H1 (cell line): ENCODE measurements at regions not wholly inside any gene's neighbourhood (a gene's known extent, or its start where the extent isn't known, plus 50 kb on each side); places are given as distances from the start of the nearest gene placed in this dataset.
A peak's percentile ranks its signal among the peaks of the same experiment; 100 is the strongest.

ENCODE experiments used
- CTCF ChIA-PET: fragments of 300-600 bp; sonication (Branson Sonifier 250); formaldehyde crosslinking; loops from one replicate; lab custom pipeline; 2021; ENCODE audit not compliant: partially characterized antibody; lab: Charles Lee
- POLR2A ChIA-PET: fragments of 300-600 bp; sonication (Branson Sonifier 250); formaldehyde crosslinking; loops from one replicate; lab custom pipeline; 2021; ENCODE audit warnings: inconsistent platforms; ENCODE audit not compliant: partially characterized antibody; lab: Charles Lee
- DNase-seq, 2 experiments: peaks; one replicate each; pipeline versions ENCODE4 v3.0.0 to v3.0.0-alpha.2; 2010 to 2022; ENCODE audit warnings: low spot score in 2 of 2, low read depth in 1 of 2, mixed read lengths in 1 of 2
- FAIRE-seq: peaks from 2 replicates; lab custom pipeline; 2011; peaks lifted over from hg19 to GRCh38; lab: Jason Lieb, UNC
- H2AFZ ChIP-seq: 2 replicates; pipeline ENCODE4 v1.8.1; 2012; ENCODE audit warnings: low read length, inconsistent platforms
- H2AK5ac ChIP-seq: 2 replicates; pipeline ENCODE4 v1.6.1; 2013; ENCODE audit warnings: low read depth, low read length
- H2BK120ac ChIP-seq: replicated peaks from 2 replicates; pipeline ENCODE3; 2013; ENCODE audit warnings: low read depth, low read length, inconsistent platforms
- H2BK12ac ChIP-seq: 2 replicates; pipeline ENCODE4 v1.6.1; 2013; ENCODE audit warnings: low read depth, low read length
- H2BK15ac ChIP-seq: 2 replicates; pipeline ENCODE4 v1.6.1; 2013; ENCODE audit warnings: low read length
- H2BK20ac ChIP-seq: 2 replicates; pipeline ENCODE4 v1.6.1; 2013; ENCODE audit warnings: low read length
- H2BK5ac ChIP-seq: 2 replicates; pipeline ENCODE4 v1.6.1; 2013; ENCODE audit warnings: low read depth, low read length
- H3K14ac ChIP-seq: 2 replicates; pipeline ENCODE4 v1.6.1; 2013; ENCODE audit warnings: inconsistent platforms; ENCODE audit not compliant: insufficient read length
- H3K18ac ChIP-seq: 2 replicates; pipeline ENCODE4 v1.6.1; 2013; ENCODE audit warnings: low read length; ENCODE audit errors: extremely low read depth
- H3K23ac ChIP-seq: 2 replicates; pipeline ENCODE4 v1.6.1; 2013; ENCODE audit warnings: inconsistent platforms; ENCODE audit not compliant: insufficient read length
- H3K23me2 ChIP-seq: 2 replicates; pipeline ENCODE4 v1.6.1; 2013; ENCODE audit warnings: low read depth, low read length
- H3K27ac ChIP-seq: 2 replicates; pipeline ENCODE4 v1.6.1; 2011; ENCODE audit warnings: low read depth, low read length, inconsistent platforms
- H3K27me3 ChIP-seq, 4 experiments: replicated peaks in 1 of 4; 1 replicate in 1 of 4; 2 replicates in 3 of 4; pipeline versions ENCODE4 v1.6.1 to v1.8.1; 2011 to 2013; ENCODE audit warnings: low read length in 3 of 4, mild to moderate bottlenecking in 3 of 4, inconsistent platforms in 2 of 4, mixed read lengths in 2 of 4, moderate library complexity in 1 of 4; ENCODE audit not compliant: control insufficient read depth in 3 of 4, insufficient read depth in 3 of 4; ENCODE audit errors: extremely low read depth in 1 of 4
- H3K36me3 ChIP-seq, 4 experiments: 2 replicates each; pipeline versions ENCODE4 v1.6.1 to v1.8.1; 2011 to 2013; ENCODE audit warnings: mild to moderate bottlenecking in 4 of 4, low read length in 3 of 4, moderate library complexity in 2 of 4, control low read depth in 1 of 4, inconsistent platforms in 1 of 4; ENCODE audit not compliant: insufficient read depth in 4 of 4, control insufficient read depth in 2 of 4
- H3K4ac ChIP-seq: replicated peaks from 2 replicates; pipeline ENCODE3; 2013; ENCODE audit warnings: low read length, low read depth, mixed read lengths, inconsistent platforms; ENCODE audit not compliant: insufficient read length
- H3K4me1 ChIP-seq, 4 experiments: replicated peaks in 1 of 4; 1 replicate in 1 of 4; 2 replicates in 3 of 4; pipeline versions ENCODE4 v1.6.1 to v1.8.1; 2011 to 2013; ENCODE audit warnings: low read length in 3 of 4, inconsistent platforms in 2 of 4, mixed read lengths in 1 of 4; ENCODE audit not compliant: insufficient read depth in 4 of 4, control insufficient read depth in 3 of 4
- H3K4me2 ChIP-seq, 2 experiments: 2 replicates each; pipeline versions ENCODE4 v1.6.1 to v1.8.1; 2011 to 2013; ENCODE audit warnings: low read depth in 2 of 2, low read length in 2 of 2, control low read depth in 1 of 2, inconsistent platforms in 1 of 2, mild to moderate bottlenecking in 1 of 2; ENCODE audit not compliant: insufficient read depth in 1 of 2
- H3K4me3 ChIP-seq, 4 experiments: fragments of 200-600, 300-600 bp in 1 of 4; sonication (generic), shearing (Covaris generic), sonication (Bioruptor Twin) in 1 of 4; 2 replicates each; pipeline versions ENCODE4 v1.5.1 to v1.8.1; 2011 to 2016; ENCODE audit warnings: low read length in 4 of 4, low read depth in 3 of 4, control low read depth in 2 of 4, inconsistent platforms in 2 of 4, mild to moderate bottlenecking in 2 of 4, mixed read lengths in 1 of 4, moderate library complexity in 1 of 4; ENCODE audit not compliant: insufficient read depth in 2 of 4; ENCODE audit errors: extremely low read depth in 1 of 4
- H3K56ac ChIP-seq: replicated peaks from 2 replicates; pipeline ENCODE3; 2013; ENCODE audit warnings: low read depth, mild to moderate bottlenecking, mixed read lengths, low read length, inconsistent platforms; ENCODE audit not compliant: insufficient read length
- H3K79me1 ChIP-seq: 2 replicates; pipeline ENCODE4 v1.6.1; 2013; ENCODE audit warnings: low read depth, low read length, control low read depth
- H3K79me2 ChIP-seq, 2 experiments: 2 replicates each; pipeline versions ENCODE4 v1.6.1 to v1.8.1; 2012 to 2013; ENCODE audit warnings: low read length in 2 of 2, mild to moderate bottlenecking in 2 of 2, inconsistent platforms in 1 of 2; ENCODE audit not compliant: insufficient read depth in 2 of 2, control insufficient read depth in 1 of 2
- H3K9ac ChIP-seq, 4 experiments: replicated peaks in 1 of 4; 1 replicate in 1 of 4; 2 replicates in 3 of 4; pipeline versions ENCODE4 v1.6.1 to v1.8.1; 2011 to 2013; ENCODE audit warnings: low read depth in 3 of 4, low read length in 3 of 4, control low read depth in 2 of 4, mild to moderate bottlenecking in 2 of 4, moderate library complexity in 2 of 4, inconsistent platforms in 1 of 4; ENCODE audit errors: extremely low read depth in 1 of 4
- H3K9me3 ChIP-seq, 2 experiments: 2 replicates each; pipeline versions ENCODE4 v1.6.1 to v1.8.1; 2012 to 2013; ENCODE audit warnings: mild to moderate bottlenecking in 2 of 2, moderate library complexity in 2 of 2, control low read depth in 1 of 2, inconsistent platforms in 1 of 2, low read depth in 1 of 2, low read length in 1 of 2, mixed read lengths in 1 of 2; ENCODE audit not compliant: insufficient read depth in 2 of 2
- H4K20me1 ChIP-seq, 2 experiments: replicated peaks in 1 of 2; 2 replicates each; pipeline versions ENCODE3 to v1.8.1; 2011 to 2013; ENCODE audit warnings: inconsistent platforms in 2 of 2, low read length in 2 of 2, mild to moderate bottlenecking in 1 of 2; ENCODE audit not compliant: insufficient read depth in 2 of 2, control insufficient read depth in 1 of 2
- H4K5ac ChIP-seq: 2 replicates; pipeline ENCODE4 v1.6.1; 2013; ENCODE audit warnings: low read length, low read depth, mixed read lengths, inconsistent platforms; ENCODE audit not compliant: insufficient read length
- H4K8ac ChIP-seq: 2 replicates; pipeline ENCODE4 v1.8.0; 2013; ENCODE audit warnings: mild to moderate bottlenecking, moderate library complexity, low read length, inconsistent platforms; ENCODE audit not compliant: insufficient read depth; ENCODE audit errors: extremely low read depth
- H4K91ac ChIP-seq: replicated peaks from 2 replicates; pipeline ENCODE3; 2013; ENCODE audit warnings: low read length, mixed read lengths, inconsistent platforms; ENCODE audit not compliant: insufficient read length
- ATF2 ChIP-seq: IDR thresholded peaks from 2 replicates; pipeline ENCODE4 v1.6.1; 2012; ENCODE audit warnings: low read length, inconsistent platforms
- BRCA1 ChIP-seq: IDR thresholded peaks from 2 replicates; pipeline ENCODE4 v1.6.1; 2012; ENCODE audit warnings: low read depth, low read length, improper control_type of control experiment
- CHD2 ChIP-seq: IDR thresholded peaks from 2 replicates; pipeline ENCODE4 v1.6.1; 2012; ENCODE audit warnings: low read length, improper control_type of control experiment
- GABPA ChIP-seq: IDR thresholded peaks from 2 replicates; pipeline ENCODE4 v1.6.1; 2011; ENCODE audit warnings: mild to moderate bottlenecking, low read length, moderate library complexity, borderline replicate concordance; ENCODE audit not compliant: insufficient read depth
- GTF2F1 ChIP-seq: IDR thresholded peaks from 2 replicates; pipeline ENCODE4 v1.6.1; 2012; ENCODE audit warnings: low read depth, low read length, improper control_type of control experiment, borderline replicate concordance
- HDAC6 ChIP-seq: IDR thresholded peaks from one replicate; pipeline ENCODE4 v1.7.1; 2012; ENCODE audit warnings: low read depth, mild to moderate bottlenecking, inconsistent platforms, low read length, moderate library complexity
- JUN ChIP-seq: IDR thresholded peaks from 2 replicates; pipeline ENCODE4 v1.6.1; 2011; ENCODE audit warnings: low read depth, mild to moderate bottlenecking, improper control_type of control experiment, low read length
- JUND ChIP-seq: IDR thresholded peaks from 2 replicates; pipeline ENCODE4 v1.6.1; 2011; ENCODE audit warnings: mild to moderate bottlenecking, improper control_type of control experiment, low read length
- KDM5A ChIP-seq: fragments of 200-600 bp; IDR thresholded peaks from 2 replicates; pipeline ENCODE4 v1.7.1; 2012; ENCODE audit warnings: mild to moderate bottlenecking, low read length, inconsistent platforms, mixed read lengths
- MAFK ChIP-seq: IDR thresholded peaks from 2 replicates; pipeline ENCODE4 v1.6.1; 2012; ENCODE audit warnings: low read depth, mild to moderate bottlenecking, improper control_type of control experiment, low read length
- SIN3A ChIP-seq, 2 experiments: IDR thresholded peaks in 1 of 2; conservative IDR thresholded peaks in 1 of 2; 2 replicates each; pipeline ENCODE4 v1.6.1; 2011 to 2012; ENCODE audit warnings: low read length in 2 of 2, improper control_type of control experiment in 1 of 2, low read depth in 1 of 2, mild to moderate bottlenecking in 1 of 2
- SUZ12 ChIP-seq: fragments of 200-600 bp; sonication (generic); IDR thresholded peaks from 2 replicates; pipeline ENCODE4 v1.6.1; 2012; ENCODE audit warnings: mild to moderate bottlenecking, inconsistent platforms, low read length, moderate library complexity, mixed read lengths
- TBP ChIP-seq: IDR thresholded peaks from 2 replicates; pipeline ENCODE4 v1.6.1; 2011; ENCODE audit warnings: low read depth, low read length, improper control_type of control experiment
- TCF12 ChIP-seq: IDR thresholded peaks from 2 replicates; pipeline ENCODE4 v1.6.1; 2011; ENCODE audit warnings: low read depth, mild to moderate bottlenecking, low read length
- WGBS, 2 experiments: shearing (Covaris generic) in 1 of 2; methylation state at CpG; one replicate each; pipeline versions ENCODE4 v1.1.6 to v1.1.7; 2013 to 2015; ENCODE audit warnings: low lambda C conversion rate in 2 of 2, mixed read lengths in 2 of 2, inconsistent platforms in 1 of 2, low coverage in 1 of 2, missing lambda C conversion rate in 1 of 2; ENCODE audit not compliant: insufficient replicate concordance in 2 of 2, insufficient coverage in 1 of 2, insufficient read length in 1 of 2; ENCODE audit errors: extremely low coverage in 1 of 2, missing lambda C conversion rate in 1 of 2; 5-methylcytosine and 5-hydroxymethylcytosine counted together

GRCh38 chr3:189424922-189425321, 206.3 kb upstream of the TP63 start:
- Histone ChIP-seq H3K4me3 (no peak overlapping the region), H3K4me1 (peaks cover 0 to 6% (median 3%) of the 10 kb centered on the region in 4 experiments; a peak in 3 of 7 replicates), H3K23me2 (no peaks in the 10 kb centered on the region), H2BK12ac (no peak overlapping the region), H3K27ac (no peak overlapping the region), H2BK15ac (no peak overlapping the region), H4K5ac (no peak overlapping the region), H3K4me2 (no peak overlapping the region), H2AFZ (peak overlapping the region; percentile 56; the same call in 1 of the 2 replicates), H3K9ac (no peak overlapping the region), H2BK5ac (no peak overlapping the region), H2BK120ac (no peak overlapping the region), H4K20me1 (no peaks in the 10 kb centered on the region), H4K8ac (no peak overlapping the region), H3K36me3 (no peaks in the 10 kb centered on the region), H3K14ac (no peak overlapping the region), H3K9me3 (no peaks in the 10 kb centered on the region), H3K27me3 (no peaks in the 10 kb centered on the region), H2AK5ac (no peak overlapping the region), H3K56ac (no peak overlapping the region), H3K23ac (no peak overlapping the region), H3K18ac (no peak overlapping the region), H3K4ac (no peak overlapping the region), H2BK20ac (no peak overlapping the region), H3K79me1 (no peaks in the 10 kb centered on the region), H3K79me2 (no peaks in the 10 kb centered on the region), H4K91ac (no peak overlapping the region)
- ChIA-PET POLR2A (no interaction called here), CTCF (interaction anchor here (0.7 to 1.3 kb wide), 2 partner anchors 51 to 524 kb away, joined by 3 read pairs; no protein-coding TSS in a partner anchor)
- no peak for FAIRE-seq
- no peak for DNase-seq
- WGBS, 2 experiments: 83% methylated on average over 2 of the region's 2 CpGs; no CpG with 5 or more reads in 1 of the 2 experiments
- no peak for TF ChIP-seq GTF2F1
- no peak for TF ChIP-seq JUN
- no peak for TF ChIP-seq JUND
- no peak for TF ChIP-seq GABPA
- no peak for TF ChIP-seq MAFK
- no peak for TF ChIP-seq SUZ12
- no peak for TF ChIP-seq CHD2
- no peak for TF ChIP-seq KDM5A
- no peak for TF ChIP-seq SIN3A (conservative IDR thresholded peaks at IDR 0.05 in 1 of 2, IDR thresholded peaks at IDR 0.05 in 1 of 2; ENCODE audit: low read depth in 1 of 2, low read length in 2 of 2)
- TF ChIP-seq HDAC6: no peak
- no peak for TF ChIP-seq BRCA1
- no peak for TF ChIP-seq TBP
- no peak for TF ChIP-seq TCF12
- no peak for TF ChIP-seq ATF2
